GM21786 (cell line): ENCODE measurements at regions not wholly inside any gene's neighbourhood (a gene's known extent, or its start where the extent isn't known, plus 50 kb on each side); places are given as distances from the start of the nearest gene placed in this dataset.

ENCODE experiments used
- ATAC-seq: cut with Tn5 transposase; IDR thresholded peaks from one replicate; pipeline ENCODE4 v1.9.1; 2021; ENCODE audit not compliant: unreplicated experiment

- no peak for ATAC-seq
Measured at GRCh38 chr1:79845936-79846335, 839.4 kb upstream of the ADGRL4 start.

- no peak for ATAC-seq
Measured at GRCh38 chr1:79842811-79843210, 836.3 kb upstream of the ADGRL4 start.

DNA sequence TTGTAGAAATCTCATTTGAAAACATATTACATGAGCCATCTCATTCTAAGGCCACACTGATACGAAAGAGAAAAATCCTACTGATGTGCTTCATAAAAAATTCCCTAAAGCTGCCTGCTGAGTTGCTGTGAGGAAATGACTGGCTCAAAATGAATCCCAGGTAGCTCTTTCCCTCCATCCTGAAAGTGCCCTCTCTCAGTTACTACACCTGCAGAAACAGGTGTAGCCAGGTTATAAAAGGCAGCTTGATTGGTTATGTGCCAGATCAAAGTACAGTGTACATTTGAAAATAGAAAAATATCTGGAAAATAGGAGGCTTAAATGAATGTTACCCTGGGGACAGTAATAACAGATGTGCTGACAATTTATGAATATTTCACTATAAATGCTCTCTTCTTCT lies 833.4 kb upstream of the ADGRL4 start:
- ATAC-seq, result no peak

DNA sequence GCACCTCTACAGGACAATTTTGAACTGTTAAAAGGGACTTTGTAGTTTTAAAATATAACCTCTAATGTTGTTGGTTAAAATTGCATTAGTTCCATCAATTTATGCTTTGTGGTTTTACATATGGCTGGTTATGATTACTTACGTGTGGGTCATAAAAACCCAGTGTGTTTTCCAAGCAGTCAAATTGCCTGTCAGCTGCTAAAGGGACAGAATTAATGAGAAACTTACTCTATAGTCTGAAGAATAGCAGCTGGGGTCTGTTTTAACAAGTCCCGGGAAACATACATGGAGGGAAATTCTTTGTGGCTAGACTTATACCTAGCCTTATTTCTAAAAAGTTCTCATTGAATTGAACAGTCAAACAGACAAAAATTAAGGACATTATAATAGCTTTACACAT lies 820.9 kb upstream of the ADGRL4 start:
- no peak for ATAC-seq

GRCh38 chr1:79825551-79825950 lies 819.0 kb upstream of the ADGRL4 start:
- no peak for ATAC-seq

- no peak for ATAC-seq
Measured at GRCh38 chr1:79822053-79822452, 815.5 kb upstream of the ADGRL4 start.

DNA sequence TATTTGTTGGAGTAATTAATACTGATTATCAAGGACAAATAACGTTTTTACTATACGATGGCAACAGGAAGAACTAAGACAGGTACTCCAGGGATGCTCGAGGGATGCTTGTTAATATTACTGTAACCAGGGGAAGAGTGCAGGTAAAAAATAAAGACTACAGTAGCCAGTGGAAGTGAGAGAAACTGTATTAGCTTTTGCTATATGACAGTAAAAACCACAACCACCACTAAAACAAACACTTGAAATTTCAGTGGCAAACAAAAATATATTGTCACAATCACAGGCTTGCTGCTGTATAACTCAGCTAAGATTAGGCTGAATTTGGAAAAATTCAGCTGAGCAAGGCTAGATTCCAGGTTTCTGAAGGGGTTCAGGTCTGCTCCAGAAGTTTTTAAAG lies 812.6 kb upstream of the ADGRL4 start:
- no peak for ATAC-seq

DNA sequence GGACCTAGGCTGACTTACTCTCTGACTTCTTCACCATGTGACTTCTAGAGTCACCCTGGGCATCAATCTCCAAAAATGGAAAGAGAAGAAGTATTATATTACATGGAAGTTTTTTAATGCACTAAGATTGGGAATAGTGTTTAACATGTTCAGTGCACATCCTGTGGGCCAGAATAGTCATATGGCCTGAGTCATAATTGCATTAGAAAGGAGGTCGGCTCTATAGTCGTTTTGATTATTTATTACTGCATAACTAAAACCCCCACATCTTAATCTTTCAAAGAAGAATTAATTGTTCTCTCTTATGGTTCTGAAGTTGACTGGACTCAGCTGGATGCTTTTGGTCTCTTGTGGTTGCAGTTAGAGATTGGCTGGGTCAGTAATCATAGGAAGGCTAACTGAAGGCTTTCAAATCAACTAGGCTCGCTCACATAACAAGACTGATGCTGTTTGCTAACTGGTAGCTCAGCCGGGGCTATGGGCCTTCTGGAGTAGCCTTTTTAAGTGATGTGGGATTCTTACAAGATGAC lies 810.6 kb upstream of the ADGRL4 start:
- no peak for ATAC-seq

- no peak for ATAC-seq
Measured at GRCh38 chr1:79815115-79815514, 808.6 kb upstream of the ADGRL4 start.

- no peak for ATAC-seq
Measured at GRCh38 chr1:79811173-79811572, 804.6 kb upstream of the ADGRL4 start.

DNA sequence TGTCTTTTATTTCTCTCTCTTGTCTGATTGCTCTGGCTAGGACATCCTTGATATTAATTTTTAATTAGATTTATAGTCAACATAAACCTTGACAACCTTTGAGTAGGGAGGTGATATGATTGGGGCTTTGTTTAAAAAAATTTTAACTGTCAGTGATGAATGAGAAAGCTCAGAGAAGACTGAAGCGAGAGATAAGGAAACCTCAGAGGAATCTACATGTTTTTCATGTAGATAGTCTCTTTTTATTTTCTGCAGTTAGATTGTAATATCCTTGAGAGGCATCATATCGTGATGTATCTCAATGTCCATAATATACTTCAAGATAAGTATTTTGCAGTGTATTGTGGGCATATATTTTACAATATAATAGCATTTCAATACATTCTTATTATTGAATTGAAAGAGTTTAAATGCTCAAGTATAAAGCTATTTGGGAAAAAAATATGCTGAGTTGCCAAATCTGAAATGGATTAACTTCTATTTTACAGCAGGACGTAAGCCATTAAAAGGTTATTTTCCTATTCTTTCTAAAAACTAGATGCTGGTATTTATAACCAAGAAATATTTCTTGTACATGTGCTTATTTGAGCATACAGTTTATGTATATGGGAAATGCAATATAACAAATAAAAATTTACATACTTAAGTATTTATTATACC lies 802.4 kb upstream of the ADGRL4 start:
- no peak for ATAC-seq

- ATAC-seq, result no peak
Measured at GRCh38 chr1:79807816-79808215, 801.3 kb upstream of the ADGRL4 start.

DNA sequence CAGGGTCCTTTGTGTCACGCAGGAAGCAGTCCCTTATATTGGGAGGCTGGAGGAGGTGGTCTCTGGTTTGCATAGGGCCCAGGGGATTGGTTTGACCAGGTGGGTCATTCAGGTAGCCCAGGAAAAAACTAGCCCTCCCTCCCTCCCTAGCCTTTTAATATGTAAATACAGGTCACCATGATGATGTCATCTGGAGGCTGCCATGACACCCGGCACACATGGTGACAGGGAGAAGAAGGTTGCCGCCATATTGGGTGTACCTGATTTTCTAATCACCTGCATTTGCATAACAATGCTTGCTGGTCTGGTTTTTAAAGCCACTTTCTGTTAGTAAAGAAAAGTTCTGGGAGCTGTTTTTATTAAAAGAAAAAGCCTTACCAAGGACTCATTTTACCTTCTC lies 791.0 kb upstream of the ADGRL4 start:
- ATAC-seq, result no peak

- ATAC-seq, result no peak
Measured at GRCh38 chr1:79796434-79796833, 789.9 kb upstream of the ADGRL4 start.

DNA sequence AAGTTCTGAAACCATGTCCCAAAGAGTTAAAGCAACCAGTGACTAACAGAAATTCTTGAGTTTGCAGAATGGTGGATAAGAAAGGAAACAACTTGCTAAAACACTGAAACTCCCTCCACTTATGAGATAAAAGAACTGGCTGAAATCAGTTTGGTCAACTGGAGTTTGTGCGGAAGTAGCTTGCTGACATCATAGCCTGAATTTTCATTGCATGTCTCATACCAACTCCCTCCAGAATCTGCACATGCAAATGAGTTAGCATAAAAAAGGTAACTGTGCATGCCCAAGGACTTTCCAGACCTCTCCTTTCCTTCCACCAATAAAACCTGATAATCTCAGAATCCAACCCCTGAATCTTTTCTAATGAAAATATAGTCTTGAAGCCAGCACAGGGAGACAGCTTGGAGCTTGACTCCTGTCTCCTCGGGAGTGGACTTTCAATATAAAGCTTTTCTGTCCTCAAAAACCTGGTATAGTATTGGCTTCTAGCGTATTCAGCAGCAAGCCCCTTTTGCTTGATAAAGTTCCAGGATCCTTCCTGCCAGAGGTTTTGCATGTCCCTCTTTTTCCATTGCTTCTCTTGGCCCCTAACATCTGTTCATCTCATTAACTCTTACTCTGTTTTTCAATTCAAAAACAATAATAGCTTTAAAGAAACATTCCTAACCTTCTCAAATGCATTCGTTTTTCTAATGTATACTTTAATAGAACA lies 785.8 kb upstream of the ADGRL4 start:
- no peak for ATAC-seq

GRCh38 chr1:79791488-79792218 lies 785.1 kb upstream of the ADGRL4 start:
- no peak for ATAC-seq

- no peak for ATAC-seq
Measured at GRCh38 chr1:79790950-79791349, 784.4 kb upstream of the ADGRL4 start.

GRCh38 chr1:79787631-79788030 lies 781.1 kb upstream of the ADGRL4 start:
- no peak for ATAC-seq

GRCh38 chr1:79785964-79786363 lies 779.4 kb upstream of the ADGRL4 start:
- ATAC-seq, result no peak

GRCh38 chr1:79785561-79785960 lies 779.0 kb upstream of the ADGRL4 start:
- ATAC-seq, result no peak

- ATAC-seq, result no peak
Measured at GRCh38 chr1:79781261-79781660, 774.7 kb upstream of the ADGRL4 start.
